ENCODE measurements at regions not wholly inside any gene's neighbourhood (a gene's known extent, or its start where the extent isn't known, plus 50 kb on each side); places are given as distances from the start of the nearest gene placed in this dataset.

GRCh38 chr4:14877246-14878225, 124.7 kb upstream of the CPEB2 start:
- TF ChIP-seq CTCF (IDR thresholded peaks at IDR 0.05; ENCODE audit: low read depth, low read length, poor library complexity, severe bottlenecking) (no peak), EZH2phosphoT487 (IDR thresholded peaks at IDR 0.05; ENCODE audit: borderline replicate concordance, low read length) (no peak)

Data from DOHH2 (cell line).